Parathyroid adenoma (tissue), 2 donors: ENCODE measurements at regions not wholly inside any gene's neighbourhood (a gene's known extent, or its start where the extent isn't known, plus 50 kb on each side); places are given as distances from the start of the nearest gene placed in this dataset.
"Not testable (repeated sequence)": the region's sequence is repeated elsewhere in the genome, so short reads cannot be mapped to it uniquely, and the experiment has no call there.

ENCODE experiments used
- H2AFZ ChIP-seq: fragments of 300-600 bp; sonication (generic); one replicate; pipeline ENCODE4 v1.7.0; 2017; ENCODE audit warnings: antibody characterized with exemption, mild to moderate bottlenecking
- H3K27ac ChIP-seq: fragments of 300-600 bp; sonication (generic); one replicate; pipeline ENCODE4 v1.7.0; 2017
- H3K27me3 ChIP-seq: fragments of 300-600 bp; sonication (generic); one replicate; pipeline ENCODE4 v1.7.0; 2017; ENCODE audit warnings: low read length; ENCODE audit not compliant: control insufficient read depth, insufficient read depth
- H3K36me3 ChIP-seq: fragments of 300-600 bp; sonication (generic); one replicate; pipeline ENCODE4 v1.7.0; 2017; ENCODE audit warnings: low read length; ENCODE audit not compliant: control insufficient read depth, insufficient read depth
- H3K4me1 ChIP-seq: fragments of 300-600 bp; sonication (generic); one replicate; pipeline ENCODE4 v1.7.0; 2017; ENCODE audit warnings: control low read depth
- H3K4me2 ChIP-seq: fragments of 300-600 bp; sonication (generic); one replicate; pipeline ENCODE4 v1.7.0; 2017; ENCODE audit warnings: low read length
- H3K4me3 ChIP-seq: fragments of 300-600 bp; sonication (generic); one replicate; pipeline ENCODE4 v1.7.0; 2017; ENCODE audit warnings: low read depth, low read length
- H3K79me2 ChIP-seq: fragments of 300-600 bp; sonication (generic); one replicate; pipeline ENCODE4 v1.7.0; 2017; ENCODE audit warnings: control low read depth
- H3K9ac ChIP-seq: fragments of 300-600 bp; sonication (generic); one replicate; pipeline ENCODE4 v1.7.0; 2017; ENCODE audit warnings: mild to moderate bottlenecking
- H3K9me3 ChIP-seq: fragments of 300-600 bp; sonication (generic); one replicate; pipeline ENCODE4 v1.7.0; 2017; ENCODE audit warnings: low read length; ENCODE audit not compliant: control insufficient read depth
- TF ChIP-seq, protein P1 (sequence below): fragments of 300-600 bp; sonication (generic); IDR thresholded peaks from one replicate; pipeline ENCODE4 v1.7.0; 2017; ENCODE audit warnings: antibody characterized with exemption, mild to moderate bottlenecking
- donor health status: primary hyperparathyroidism.

DNA sequence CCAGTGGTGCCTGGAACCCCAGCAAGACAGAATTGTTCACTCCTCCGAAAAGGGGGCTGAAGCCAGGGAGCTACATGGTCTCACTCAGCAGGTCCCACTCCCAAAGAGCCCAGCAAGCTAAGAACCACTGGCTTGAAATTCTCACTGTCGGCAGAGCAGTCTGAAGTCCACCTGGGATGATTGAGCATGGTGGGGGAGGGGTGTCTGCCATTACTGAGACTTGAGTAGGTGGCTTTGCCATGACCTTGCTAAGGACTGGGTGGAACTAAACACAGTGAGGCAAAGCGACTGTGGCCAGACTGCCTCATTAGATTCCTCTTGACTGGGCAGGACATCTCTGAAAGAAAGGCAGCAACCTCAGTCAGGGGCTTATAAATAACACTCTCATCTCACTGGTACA lies 122.6 kb upstream of the ZC4H2 start:
- Histone ChIP-seq H3K4me1 (no peaks in the 10 kb centered on the region), H3K9ac (no peak overlapping the region), H3K4me2 (no peak overlapping the region), H3K79me2 (no peaks in the 10 kb centered on the region), H3K36me3 (no peaks in the 10 kb centered on the region), H3K9me3 (no peaks in the 10 kb centered on the region), H3K27ac (no peak overlapping the region), H2AFZ (no peak overlapping the region), H3K4me3 (no peak overlapping the region), H3K27me3 (no peaks in the 10 kb centered on the region)
- TF ChIP-seq, protein P1, sequence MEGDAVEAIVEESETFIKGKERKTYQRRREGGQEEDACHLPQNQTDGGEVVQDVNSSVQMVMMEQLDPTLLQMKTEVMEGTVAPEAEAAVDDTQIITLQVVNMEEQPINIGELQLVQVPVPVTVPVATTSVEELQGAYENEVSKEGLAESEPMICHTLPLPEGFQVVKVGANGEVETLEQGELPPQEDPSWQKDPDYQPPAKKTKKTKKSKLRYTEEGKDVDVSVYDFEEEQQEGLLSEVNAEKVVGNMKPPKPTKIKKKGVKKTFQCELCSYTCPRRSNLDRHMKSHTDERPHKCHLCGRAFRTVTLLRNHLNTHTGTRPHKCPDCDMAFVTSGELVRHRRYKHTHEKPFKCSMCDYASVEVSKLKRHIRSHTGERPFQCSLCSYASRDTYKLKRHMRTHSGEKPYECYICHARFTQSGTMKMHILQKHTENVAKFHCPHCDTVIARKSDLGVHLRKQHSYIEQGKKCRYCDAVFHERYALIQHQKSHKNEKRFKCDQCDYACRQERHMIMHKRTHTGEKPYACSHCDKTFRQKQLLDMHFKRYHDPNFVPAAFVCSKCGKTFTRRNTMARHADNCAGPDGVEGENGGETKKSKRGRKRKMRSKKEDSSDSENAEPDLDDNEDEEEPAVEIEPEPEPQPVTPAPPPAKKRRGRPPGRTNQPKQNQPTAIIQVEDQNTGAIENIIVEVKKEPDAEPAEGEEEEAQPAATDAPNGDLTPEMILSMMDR = no peak

DNA sequence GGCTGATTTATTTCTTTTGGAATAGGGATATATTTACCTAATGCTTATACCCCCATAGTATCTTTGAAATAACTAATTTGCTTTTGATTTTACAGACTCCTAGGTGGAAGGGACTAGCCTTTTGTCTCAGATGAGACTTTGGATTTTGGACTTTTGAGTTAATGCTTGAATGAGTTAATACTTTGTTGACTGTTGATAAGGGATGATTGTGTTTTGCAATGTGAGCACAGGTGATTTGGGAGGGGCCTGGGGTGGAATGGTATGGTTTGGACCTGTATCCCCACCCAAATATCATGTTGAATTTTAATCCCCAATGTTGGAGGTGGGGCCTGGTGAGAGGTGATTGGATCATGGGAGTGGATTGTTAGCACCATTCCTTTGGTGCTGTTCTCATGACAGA lies 117.4 kb upstream of the ZC4H2 start:
- TF ChIP-seq, protein P1 = no peak
- Histone ChIP-seq H3K4me2 (no peak overlapping the region), H3K4me1 (no peaks in the 10 kb centered on the region), H3K27ac (no peak overlapping the region), H3K27me3 (no peaks in the 10 kb centered on the region), H2AFZ (no peak overlapping the region), H3K4me3 (no peak overlapping the region), H3K9ac (no peak overlapping the region), H3K36me3 (no peaks in the 10 kb centered on the region), H3K9me3 (no peaks in the 10 kb centered on the region), H3K79me2 (no peaks in the 10 kb centered on the region)

DNA sequence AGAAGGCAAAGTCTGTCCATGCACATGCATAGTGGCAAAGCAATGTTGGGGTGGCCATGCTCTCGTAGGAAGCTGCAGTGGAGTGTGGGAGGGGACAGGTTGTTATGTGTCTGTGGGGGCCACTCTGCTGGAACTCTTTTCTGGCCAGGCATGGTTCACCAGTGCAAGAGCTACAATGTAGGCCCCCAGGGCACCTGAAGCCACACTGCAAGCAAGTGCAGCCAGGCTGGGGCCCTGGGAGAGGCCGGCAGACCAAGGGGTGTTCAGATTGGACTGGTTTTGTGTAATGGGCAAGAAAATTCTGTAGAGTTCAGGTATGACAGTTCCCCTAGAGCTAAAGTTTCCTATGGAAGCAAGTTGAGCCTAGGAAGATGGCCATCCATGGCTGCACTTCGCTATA lies 97.0 kb upstream of the ZC4H2 start:
- Histone ChIP-seq H3K36me3 (no peaks in the 10 kb centered on the region), H3K4me2 (no peak overlapping the region), H3K27ac (no peak overlapping the region), H3K9ac (no peak overlapping the region), H2AFZ (no peak overlapping the region), H3K4me3 (no peak overlapping the region), H3K9me3 (no peaks in the 10 kb centered on the region), H3K79me2 (no peaks in the 10 kb centered on the region), H3K27me3 (no peaks in the 10 kb centered on the region), H3K4me1 (no peaks in the 10 kb centered on the region)
- TF ChIP-seq, protein P1 = no peak

DNA sequence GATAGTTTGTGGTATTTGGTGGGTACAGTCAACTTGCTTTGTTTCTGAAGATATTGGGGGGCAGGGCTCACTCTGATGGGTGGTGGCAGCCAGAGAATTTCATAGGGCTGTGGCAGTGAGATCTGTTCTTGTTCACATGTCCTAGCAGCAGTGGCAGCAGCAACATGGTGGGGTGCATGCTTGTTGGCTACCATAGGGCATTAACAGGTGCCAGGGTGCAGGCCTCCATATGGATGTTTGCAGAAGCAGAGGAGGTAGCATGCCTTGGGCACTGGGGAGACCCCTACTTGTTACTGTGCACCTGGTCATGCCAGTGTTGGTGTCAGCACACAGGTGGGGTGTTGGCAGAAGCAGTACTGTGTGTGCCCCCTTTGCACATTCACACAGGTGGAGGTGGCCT lies 96.3 kb upstream of the ZC4H2 start:
- no peak overlapping the region for H3K4me3 ChIP-seq
- no peaks in the 10 kb centered on the region for H3K9me3 ChIP-seq
- no peaks in the 10 kb centered on the region for H3K79me2 ChIP-seq
- no peaks in the 10 kb centered on the region for H3K4me1 ChIP-seq
- H3K27me3 ChIP-seq = no peaks in the 10 kb centered on the region
- no peak overlapping the region for H3K27ac ChIP-seq
- H3K9ac ChIP-seq = no peak overlapping the region
- H3K4me2 ChIP-seq = no peak overlapping the region
- H2AFZ ChIP-seq = no peak overlapping the region
- no peaks in the 10 kb centered on the region for H3K36me3 ChIP-seq
- TF ChIP-seq, protein P1 = no peak

DNA sequence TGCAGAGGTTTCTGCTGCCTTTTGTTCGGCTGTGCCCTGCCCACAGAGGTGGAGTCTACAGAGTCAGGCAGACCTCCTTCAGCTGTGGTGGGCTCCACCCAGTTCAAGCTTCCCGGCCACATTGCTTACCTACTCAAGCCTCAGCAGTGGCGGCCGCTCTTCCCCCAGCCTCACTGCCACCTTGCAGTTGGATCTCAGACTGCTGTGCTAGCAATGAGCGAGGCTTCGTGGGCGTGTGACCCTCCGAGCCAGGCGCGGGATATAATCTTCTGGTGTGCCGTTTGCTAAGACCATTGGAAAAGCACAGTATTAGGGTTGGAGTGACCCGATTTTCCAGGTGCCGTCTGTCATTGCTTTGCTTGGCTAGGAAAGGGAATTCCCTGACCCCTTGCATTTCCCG lies 82.4 kb upstream of the ZC4H2 start:
- not testable (repeated sequence) for H3K27ac ChIP-seq, H3K4me3 ChIP-seq, H3K9me3 ChIP-seq, H3K4me2 ChIP-seq, H3K36me3 ChIP-seq, H3K79me2 ChIP-seq, H2AFZ ChIP-seq, H3K27me3 ChIP-seq, H3K4me1 ChIP-seq, H3K9ac ChIP-seq
